Upper lobe of left lung (tissue), 6 donors: ENCODE measurements at regions not wholly inside any gene's neighbourhood (a gene's known extent, or its start where the extent isn't known, plus 50 kb on each side); places are given as distances from the start of the nearest gene placed in this dataset.

ENCODE experiments used
- ATAC-seq, 2 donors: fragments of 200-7000 bp; cut with Tn5 transposase; one replicate each; pipeline ENCODE4 v1.9.1; 2022; ENCODE audit warnings: mild to moderate bottlenecking in 2 of 2, moderate library complexity in 2 of 2; ENCODE audit not compliant: low FRiP score in 2 of 2
- DNase-seq, 2 donors: peaks; one replicate each; pipeline ENCODE4 v3.0.0-alpha.2; 2019 to 2020
- H3K27ac ChIP-seq, 4 donors: fragments of 200-600 bp; sonication (generic); one replicate each; pipeline ENCODE4 v1.5.1; 2016 to 2019
- H3K27me3 ChIP-seq, 4 donors: fragments of 200-600 bp; sonication (generic); one replicate each; pipeline ENCODE4 v1.5.1; 2017 to 2019
- H3K36me3 ChIP-seq, 4 donors: fragments of 200-600 bp; sonication (generic); one replicate each; pipeline ENCODE4 v1.5.1; 2016 to 2019
- H3K4me1 ChIP-seq, 4 donors: fragments of 200-600 bp; sonication (generic); one replicate each; pipeline ENCODE4 v1.5.1; 2018 to 2019
- H3K4me3 ChIP-seq, 4 donors: fragments of 200-600 bp; sonication (generic); one replicate each; pipeline ENCODE4 v1.5.1; 2017 to 2019; ENCODE audit warnings: mild to moderate bottlenecking in 2 of 4, moderate library complexity in 1 of 4
- H3K9me3 ChIP-seq, 4 donors: fragments of 200-600 bp; sonication (generic); one replicate each; pipeline ENCODE4 v1.5.1; 2018 to 2019
- CTCF ChIP-seq, 6 experiments: fragments of 450-650 bp in 4 of 6; fragments of 200-600 bp in 2 of 6; sonication (generic) in 2 of 6; IDR thresholded peaks; one replicate each; pipeline ENCODE4 v1.5.1; 2016 to 2019; ENCODE audit warnings: antibody characterized with exemption in 6 of 6
- EP300 ChIP-seq, 4 donors: sonication (generic); formaldehyde crosslinking; IDR thresholded peaks; one replicate each; pipeline ENCODE4 v1.5.1; 2017; ENCODE audit warnings: antibody characterized with exemption in 4 of 4, control low read depth in 2 of 4
- POLR2A ChIP-seq, 4 donors: fragments of 450-650 bp; IDR thresholded peaks; one replicate each; pipeline ENCODE4 v1.5.1; 2016 to 2017; ENCODE audit warnings: antibody characterized with exemption in 4 of 4, mild to moderate bottlenecking in 2 of 4
- POLR2AphosphoS5 ChIP-seq, 2 donors: sonication (generic); formaldehyde crosslinking; IDR thresholded peaks; one replicate each; pipeline ENCODE4 v1.5.1; 2017; ENCODE audit warnings: antibody characterized with exemption in 2 of 2
- WGBS, 2 donors: methylation state at CpG; one replicate each; pipeline ENCODE4 v1.1.5; 2017 to 2018; 5-methylcytosine and 5-hydroxymethylcytosine counted together
- donor health status: DM: no; HTN: no; CAD: no; lungs with moderate emphysema.
- donor health status: DM: no; HTN: yes; CAD: no; lungs with severe emphysema.

DNA sequence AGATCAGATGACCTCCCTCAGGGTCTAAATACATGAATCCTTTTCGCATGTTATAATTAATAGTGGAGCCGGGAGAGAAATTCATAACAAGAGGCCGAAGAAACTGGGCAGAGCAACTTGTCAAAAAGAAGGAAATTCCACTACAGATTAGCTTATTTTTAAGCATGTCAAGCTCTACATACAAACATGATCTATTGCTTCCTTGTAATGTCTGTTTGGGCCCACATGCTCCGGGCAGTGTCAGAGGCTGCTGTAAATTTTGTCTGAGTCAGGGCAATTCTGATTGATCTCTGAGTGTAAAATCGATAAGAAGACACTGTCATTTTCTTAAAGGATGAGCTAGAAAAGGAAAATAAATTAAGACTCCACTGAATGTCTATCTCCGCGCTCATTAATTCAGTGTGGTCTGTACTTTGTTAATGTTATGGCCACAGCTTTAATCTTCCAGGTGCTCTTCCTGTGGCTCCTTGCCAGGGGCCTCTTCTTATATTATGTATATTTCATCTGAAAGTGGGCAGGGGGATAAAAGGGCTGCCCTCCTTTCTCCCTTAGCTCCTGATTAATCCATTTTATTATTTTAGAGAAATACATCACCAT, 194.1 kb upstream of the SP8 start:
- DNase-seq (no peak), ATAC-seq (no peak)
- WGBS, 2 donors: 40 to 41% methylated on average over 7 of the region's 7 CpGs
- TF ChIP-seq POLR2AphosphoS5 (IDR thresholded peaks at IDR 0.05) (no peak), EP300 (IDR thresholded peaks at IDR 0.05) (no peak), POLR2A (IDR thresholded peaks at IDR 0.05) (no peak), CTCF (IDR thresholded peaks at IDR 0.05) (no peak)
- H3K27ac ChIP-seq: no peak overlapping the region
- no peaks in the 10 kb centered on the region for H3K36me3 ChIP-seq
- H3K4me3 ChIP-seq: no peak overlapping the region
- H3K4me1 ChIP-seq: no peaks in the 10 kb centered on the region
- H3K27me3 ChIP-seq: no peaks in the 10 kb centered on the region
- H3K9me3 ChIP-seq: no peaks in the 10 kb centered on the region

- TF ChIP-seq CTCF (IDR thresholded peaks at IDR 0.05) (no peak), POLR2A (IDR thresholded peaks at IDR 0.05) (no peak), EP300 (IDR thresholded peaks at IDR 0.05) (no peak), POLR2AphosphoS5 (IDR thresholded peaks at IDR 0.05) (no peak)
- no peak overlapping the region for H3K4me3 ChIP-seq
- no peaks in the 10 kb centered on the region for H3K4me1 ChIP-seq
- no peak for DNase-seq
- H3K36me3 ChIP-seq: no peaks in the 10 kb centered on the region
- H3K27me3 ChIP-seq: no peaks in the 10 kb centered on the region
- H3K27ac ChIP-seq: no peak overlapping the region
- WGBS, 2 donors: 83 to 91% methylated on average over 3 of the region's 3 CpGs
- ATAC-seq: no peak
- H3K9me3 ChIP-seq: no peaks in the 10 kb centered on the region
Observed at GRCh38 chr7:20988340-20988739, 201.7 kb upstream of the SP8 start.

DNA sequence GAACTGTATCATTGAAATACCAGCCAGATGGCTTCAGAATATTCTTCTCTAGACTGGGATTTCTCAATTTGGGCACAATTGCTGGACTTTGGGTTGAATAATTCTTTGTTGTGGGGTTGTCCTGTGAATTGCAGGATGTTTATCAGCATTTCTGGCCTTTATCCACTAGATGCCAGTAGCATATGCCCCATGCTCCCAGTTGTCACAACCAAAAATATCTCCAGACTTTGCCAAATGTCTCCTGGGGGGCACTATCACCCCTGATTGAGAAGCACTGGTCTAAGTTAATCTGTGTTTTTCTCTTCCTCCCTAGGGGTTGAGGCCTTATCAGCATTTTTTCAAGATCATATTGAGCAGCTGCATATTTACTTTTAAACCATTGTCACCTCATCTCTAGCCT, 204.9 kb upstream of the SP8 start:
- no peaks in the 10 kb centered on the region for H3K4me1 ChIP-seq
- ATAC-seq: no peak
- no peaks in the 10 kb centered on the region for H3K9me3 ChIP-seq
- H3K36me3 ChIP-seq: no peaks in the 10 kb centered on the region
- TF ChIP-seq EP300 (IDR thresholded peaks at IDR 0.05): no peak
- TF ChIP-seq POLR2A (IDR thresholded peaks at IDR 0.05): no peak
- no peak for TF ChIP-seq CTCF (IDR thresholded peaks at IDR 0.05)
- no peak for TF ChIP-seq POLR2AphosphoS5 (IDR thresholded peaks at IDR 0.05)
- no peak overlapping the region for H3K4me3 ChIP-seq
- no peak overlapping the region for H3K27ac ChIP-seq
- H3K27me3 ChIP-seq: no peaks in the 10 kb centered on the region
- no peak for DNase-seq

GRCh38 chr7:20993693-20994092, 207.0 kb upstream of the SP8 start:
- Histone ChIP-seq H3K9me3 (no peaks in the 10 kb centered on the region), H3K4me3 (no peak overlapping the region), H3K4me1 (no peaks in the 10 kb centered on the region), H3K27ac (no peak overlapping the region), H3K27me3 (no peaks in the 10 kb centered on the region), H3K36me3 (no peaks in the 10 kb centered on the region)
- DNase-seq (no peak), ATAC-seq (no peak)
- TF ChIP-seq POLR2A (IDR thresholded peaks at IDR 0.05) (no peak), POLR2AphosphoS5 (IDR thresholded peaks at IDR 0.05) (no peak), CTCF (IDR thresholded peaks at IDR 0.05) (no peak), EP300 (IDR thresholded peaks at IDR 0.05) (no peak)
- WGBS, 2 donors: 38 to 78% methylated on average over 1 of the region's 1 CpG

GRCh38 chr7:20998309-20998708, 211.6 kb upstream of the SP8 start:
- H3K9me3 ChIP-seq: no peaks in the 10 kb centered on the region
- no peak overlapping the region for H3K27ac ChIP-seq
- TF ChIP-seq EP300 (IDR thresholded peaks at IDR 0.05): no peak
- TF ChIP-seq POLR2AphosphoS5 (IDR thresholded peaks at IDR 0.05): no peak
- no peak for TF ChIP-seq POLR2A (IDR thresholded peaks at IDR 0.05)
- TF ChIP-seq CTCF (IDR thresholded peaks at IDR 0.05): no peak
- ATAC-seq: no peak
- H3K4me3 ChIP-seq: no peak overlapping the region
- H3K4me1 ChIP-seq: no peaks in the 10 kb centered on the region
- DNase-seq: no peak
- H3K36me3 ChIP-seq: no peaks in the 10 kb centered on the region
- H3K27me3 ChIP-seq: no peaks in the 10 kb centered on the region
- 38 to 63% methylated on average over 1 of the region's 1 CpG for WGBS, 2 donors
